ENCODE measurements at regions not wholly inside any gene's neighbourhood (a gene's known extent, or its start where the extent isn't known, plus 50 kb on each side); places are given as distances from the start of the nearest gene placed in this dataset.

DNA sequence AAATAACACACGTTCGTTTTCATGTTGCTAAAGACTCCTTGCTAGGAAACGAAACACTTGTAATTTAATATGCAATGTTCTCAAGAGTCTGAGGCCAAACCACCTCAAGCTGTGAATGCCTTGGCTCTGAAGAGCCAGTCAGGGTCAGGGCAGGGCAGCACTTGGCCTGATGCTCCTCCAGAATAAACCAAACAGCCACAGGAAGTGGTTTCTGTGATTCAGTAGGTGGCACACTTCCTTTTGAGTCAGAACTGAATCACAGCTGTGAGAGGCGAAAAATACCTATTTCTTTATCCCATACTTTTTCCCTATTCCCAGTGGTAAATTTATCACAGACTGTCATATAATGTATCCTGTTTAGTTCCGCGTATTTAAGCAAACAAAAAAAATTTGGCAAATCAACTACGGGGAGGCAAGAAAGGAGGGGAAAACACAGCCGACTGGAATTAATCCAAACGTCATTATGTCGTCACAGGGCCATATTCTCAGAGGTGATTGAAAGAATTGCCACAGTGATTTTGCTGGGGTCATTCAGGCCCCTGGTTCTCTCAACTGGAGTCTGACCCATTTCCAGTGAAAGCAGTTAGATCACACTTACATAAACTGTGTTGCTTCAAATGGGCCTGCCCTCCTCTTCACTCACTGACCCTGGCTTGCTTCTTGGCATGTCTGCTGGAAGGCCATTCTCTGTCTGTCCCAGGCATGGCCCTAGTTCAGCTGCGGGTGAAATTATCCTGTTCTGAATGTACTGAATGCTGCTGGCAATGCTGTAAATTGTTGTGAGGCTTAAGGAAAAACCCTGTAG is 71.2 kb downstream of the ARRDC3 start:
- TF ChIP-seq, protein P1, sequence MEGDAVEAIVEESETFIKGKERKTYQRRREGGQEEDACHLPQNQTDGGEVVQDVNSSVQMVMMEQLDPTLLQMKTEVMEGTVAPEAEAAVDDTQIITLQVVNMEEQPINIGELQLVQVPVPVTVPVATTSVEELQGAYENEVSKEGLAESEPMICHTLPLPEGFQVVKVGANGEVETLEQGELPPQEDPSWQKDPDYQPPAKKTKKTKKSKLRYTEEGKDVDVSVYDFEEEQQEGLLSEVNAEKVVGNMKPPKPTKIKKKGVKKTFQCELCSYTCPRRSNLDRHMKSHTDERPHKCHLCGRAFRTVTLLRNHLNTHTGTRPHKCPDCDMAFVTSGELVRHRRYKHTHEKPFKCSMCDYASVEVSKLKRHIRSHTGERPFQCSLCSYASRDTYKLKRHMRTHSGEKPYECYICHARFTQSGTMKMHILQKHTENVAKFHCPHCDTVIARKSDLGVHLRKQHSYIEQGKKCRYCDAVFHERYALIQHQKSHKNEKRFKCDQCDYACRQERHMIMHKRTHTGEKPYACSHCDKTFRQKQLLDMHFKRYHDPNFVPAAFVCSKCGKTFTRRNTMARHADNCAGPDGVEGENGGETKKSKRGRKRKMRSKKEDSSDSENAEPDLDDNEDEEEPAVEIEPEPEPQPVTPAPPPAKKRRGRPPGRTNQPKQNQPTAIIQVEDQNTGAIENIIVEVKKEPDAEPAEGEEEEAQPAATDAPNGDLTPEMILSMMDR (IDR thresholded peaks at IDR 0.05; ENCODE audit: low read length), result peak; percentile 34
- no peak for TF ChIP-seq EZH2phosphoT487 (IDR thresholded peaks at IDR 0.05; ENCODE audit: low read length)
